GM06990 (cell line): ENCODE measurements at regions not wholly inside any gene's neighbourhood (a gene's known extent, or its start where the extent isn't known, plus 50 kb on each side); places are given as distances from the start of the nearest gene placed in this dataset.

Source experiments
- DNase-seq: peaks from one replicate; pipeline ENCODE4 v3.0.0-alpha.2; 2011; ENCODE audit not compliant: insufficient read length; ENCODE audit errors: extremely low read depth
- H3K27me3 ChIP-seq: replicated peaks from 2 replicates; pipeline ENCODE4 v1.6.0; 2011; ENCODE audit warnings: low read length; ENCODE audit not compliant: control insufficient read depth, insufficient read depth
- H3K36me3 ChIP-seq: 2 replicates; pipeline ENCODE4 v1.5.1; 2011; ENCODE audit warnings: low read length; ENCODE audit not compliant: control insufficient read depth, insufficient read depth
- H3K4me3 ChIP-seq: replicated peaks from 2 replicates; pipeline ENCODE4 v1.5.1; 2011; ENCODE audit warnings: low read depth, mild to moderate bottlenecking, control low read depth, low read length
- CTCF ChIP-seq: IDR thresholded peaks from 2 replicates; pipeline ENCODE4 v1.5.1; 2011; ENCODE audit warnings: low read length, control low read depth, mild to moderate bottlenecking, inconsistent platforms; ENCODE audit not compliant: insufficient read depth, poor library complexity, severe bottlenecking

- Histone ChIP-seq H3K27me3 (no peaks in the 10 kb centered on the region), H3K4me3 (no peak overlapping the region), H3K36me3 (no peaks in the 10 kb centered on the region)
- no peak for TF ChIP-seq CTCF
- DNase-seq = no peak
Measured at GRCh38 chr13:82720986-82721385, 1161.3 kb downstream of the SLITRK1 start.

GRCh38 chr13:82719987-82720386 is 1162.3 kb downstream of the SLITRK1 start:
- DNase-seq = no peak
- H3K27me3 ChIP-seq = no peaks in the 10 kb centered on the region
- H3K4me3 ChIP-seq = no peak overlapping the region
- no peak for TF ChIP-seq CTCF
- H3K36me3 ChIP-seq = no peaks in the 10 kb centered on the region

GRCh38 chr13:82717249-82717648 is 1165.0 kb downstream of the SLITRK1 start:
- no peak overlapping the region for H3K4me3 ChIP-seq
- TF ChIP-seq CTCF = no peak
- no peak for DNase-seq
- no peaks in the 10 kb centered on the region for H3K27me3 ChIP-seq
- H3K36me3 ChIP-seq = no peaks in the 10 kb centered on the region

GRCh38 chr13:82713687-82714405 is 1168.4 kb downstream of the SLITRK1 start:
- no peaks in the 10 kb centered on the region for H3K27me3 ChIP-seq
- no peak for DNase-seq
- no peaks in the 10 kb centered on the region for H3K36me3 ChIP-seq
- no peak overlapping the region for H3K4me3 ChIP-seq
- no peak for TF ChIP-seq CTCF

GRCh38 chr13:82702513-82702912 is 1179.8 kb downstream of the SLITRK1 start:
- Histone ChIP-seq H3K27me3 (no peaks in the 10 kb centered on the region), H3K4me3 (no peak overlapping the region), H3K36me3 (no peaks in the 10 kb centered on the region)
- TF ChIP-seq CTCF = no peak
- DNase-seq = no peak

- no peak for DNase-seq
- Histone ChIP-seq H3K27me3 (no peaks in the 10 kb centered on the region), H3K4me3 (no peak overlapping the region), H3K36me3 (no peaks in the 10 kb centered on the region)
- no peak for TF ChIP-seq CTCF
Measured at GRCh38 chr13:82701020-82701419, 1181.3 kb downstream of the SLITRK1 start.
